SK-N-SH (cell line): ENCODE measurements at regions not wholly inside any gene's neighbourhood (a gene's known extent, or its start where the extent isn't known, plus 50 kb on each side); places are given as distances from the start of the nearest gene placed in this dataset.
A peak's percentile ranks its signal among the peaks of the same experiment; 100 is the strongest.

Experiments used
- CTCF ChIA-PET: fragments of 300-600, 350-600 bp; formaldehyde crosslinking; extraction: SDS; loops from one replicate; lab custom pipeline; 2021; lab: Yijun Ruan, JAX
- POLR2A ChIA-PET: fragments of 350-600 bp; sonication (Branson Sonifier 250); formaldehyde crosslinking; extraction: SDS; loops from one replicate; lab custom pipeline; 2020; ENCODE audit warnings: antibody characterized with exemption, inconsistent platforms; lab: Yijun Ruan, JAX
- DNase-seq: peaks from one replicate; pipeline ENCODE4 v3.0.0; 2012
- H2AFZ ChIP-seq: fragments of 200-600 bp; sonication (generic); 2 replicates; pipeline ENCODE4 v1.8.1; 2016; ENCODE audit warnings: antibody characterized with exemption, mild to moderate bottlenecking, low read depth
- H3F3A ChIP-seq: fragments of 200-600 bp; sonication (generic); replicated peaks from 2 replicates; pipeline ENCODE3; 2016; ENCODE audit warnings: antibody characterized with exemption, mild to moderate bottlenecking; ENCODE audit not compliant: insufficient read depth
- H3K27ac ChIP-seq, 2 experiments: fragments of 200-500 bp in 1 of 2; fragments of 200-600 bp in 1 of 2; sonication (Bioruptor generic) in 1 of 2; sonication (generic), shearing (Covaris generic) in 1 of 2; 2 replicates each; pipeline versions ENCODE4 v1.5.1 to v1.6.1; 2014 to 2016; ENCODE audit warnings: low read depth in 2 of 2, inconsistent platforms in 1 of 2, low read length in 1 of 2, mild to moderate bottlenecking in 1 of 2, mixed read lengths in 1 of 2
- H3K27me3 ChIP-seq: fragments of 200-600 bp; sonication (generic), shearing (Covaris generic); 2 replicates; pipeline ENCODE4 v1.6.1; 2016; ENCODE audit warnings: mixed run types; ENCODE audit not compliant: insufficient read depth
- H3K36me3 ChIP-seq, 2 experiments: fragments of 200-500 bp in 1 of 2; fragments of 200-600 bp in 1 of 2; sonication (Bioruptor generic) in 1 of 2; sonication (generic) in 1 of 2; replicated peaks in 1 of 2; 2 replicates each; pipeline versions ENCODE3 to v1.5.1; 2014 to 2016; ENCODE audit warnings: low read length in 1 of 2, mild to moderate bottlenecking in 1 of 2; ENCODE audit not compliant: insufficient read depth in 2 of 2, control insufficient read depth in 1 of 2
- H3K4me1 ChIP-seq, 2 experiments: fragments of 200-500 bp in 1 of 2; fragments of 200-600 bp in 1 of 2; sonication (Bioruptor generic) in 1 of 2; sonication (generic), shearing (Covaris generic) in 1 of 2; 2 replicates each; pipeline versions ENCODE4 v1.5.1 to v1.6.1; 2014 to 2016; ENCODE audit warnings: low read depth in 1 of 2, low read length in 1 of 2, mixed run types in 1 of 2; ENCODE audit not compliant: insufficient read depth in 2 of 2, control insufficient read depth in 1 of 2
- H3K4me2 ChIP-seq: fragments of 200-600 bp; sonication (generic), shearing (Covaris generic); 2 replicates; pipeline ENCODE4 v1.6.1; 2017; ENCODE audit warnings: mixed run types
- H3K4me3 ChIP-seq, 2 experiments: fragments of 200-500 bp in 1 of 2; fragments of 200-600 bp in 1 of 2; sonication (Bioruptor generic) in 1 of 2; sonication (generic), shearing (Covaris generic) in 1 of 2; 2 replicates each; pipeline versions ENCODE4 v1.5.1 to v1.8.1; 2014 to 2016; ENCODE audit warnings: low read depth in 2 of 2, inconsistent platforms in 1 of 2, low read length in 1 of 2, mild to moderate bottlenecking in 1 of 2, mixed read lengths in 1 of 2, moderate library complexity in 1 of 2
- H3K79me2 ChIP-seq: fragments of 200-600 bp; sonication (generic); 2 replicates; pipeline ENCODE4 v1.8.1; 2017; ENCODE audit warnings: mild to moderate bottlenecking; ENCODE audit not compliant: insufficient read depth
- H3K9ac ChIP-seq: fragments of 200-600 bp; sonication (generic); 2 replicates; pipeline ENCODE4 v1.6.1; 2017; ENCODE audit warnings: mixed run types
- H3K9me2 ChIP-seq: fragments of 200-600 bp; sonication (generic); 2 replicates; pipeline ENCODE4 v1.6.1; 2017; ENCODE audit warnings: mixed run types
- H3K9me3 ChIP-seq: fragments of 200-600 bp; sonication (generic); 2 replicates; pipeline ENCODE4 v1.6.1; 2017; ENCODE audit warnings: mixed run types, mild to moderate bottlenecking, moderate library complexity
- H4K20me1 ChIP-seq: fragments of 200-600 bp; sonication (generic); 2 replicates; pipeline ENCODE4 v1.6.1; 2017; ENCODE audit warnings: mild to moderate bottlenecking, mixed run types; ENCODE audit not compliant: insufficient read depth
- CHD2 ChIP-seq: fragments of 150-350 bp; IDR thresholded peaks from 2 replicates; pipeline ENCODE4 v1.6.1; 2018; ENCODE audit warnings: low read length; ENCODE audit not compliant: partially characterized antibody
- EP300 ChIP-seq, 2 experiments: IDR thresholded peaks; 2 replicates each; pipeline versions ENCODE4 v1.4.0 to v1.6.1; 2012; ENCODE audit warnings: borderline replicate concordance in 1 of 2, low read depth in 1 of 2, low read length in 1 of 2
- EZH2phosphoT487 ChIP-seq: fragments of 200-600 bp; sonication (generic); IDR thresholded peaks from 2 replicates; pipeline ENCODE4 v1.6.1; 2017; ENCODE audit warnings: low read depth, mixed run types, mild to moderate bottlenecking, antibody characterized with exemption, moderate library complexity, borderline replicate concordance
- FOSL2 ChIP-seq: IDR thresholded peaks from 2 replicates; pipeline ENCODE4 v1.4.0; 2012; ENCODE audit warnings: low read depth, mild to moderate bottlenecking, moderate library complexity, borderline replicate concordance
- FOXJ3 ChIP-seq: sonication (generic); formaldehyde crosslinking; IDR thresholded peaks from 2 replicates; pipeline ENCODE4 v1.5.1; 2020; ENCODE audit warnings: mild to moderate bottlenecking, missing genetic modification reagents
- GATA2 ChIP-seq: sonication (generic); formaldehyde crosslinking; IDR thresholded peaks from 2 replicates; pipeline ENCODE4 v1.5.0; 2020; ENCODE audit warnings: mild to moderate bottlenecking, missing genetic modification reagents
- JUND ChIP-seq: IDR thresholded peaks from 2 replicates; pipeline ENCODE4 v1.4.0; 2012
- MXI1 ChIP-seq: IDR thresholded peaks from 2 replicates; pipeline ENCODE4 v1.6.1; 2012; ENCODE audit warnings: mild to moderate bottlenecking, low read depth, low read length, improper control_type of control experiment
- NFIC ChIP-seq: IDR thresholded peaks from 2 replicates; pipeline ENCODE4 v1.4.0; 2012; ENCODE audit warnings: borderline replicate concordance
- NRF1 ChIP-seq: IDR thresholded peaks from 2 replicates; pipeline ENCODE4 v1.6.1; 2012; ENCODE audit warnings: low read depth, mild to moderate bottlenecking, low read length
- POLR2AphosphoS5 ChIP-seq: IDR thresholded peaks from 2 replicates; pipeline ENCODE4 v1.6.1; 2012; ENCODE audit warnings: low read depth, low read length
- RAD21 ChIP-seq: IDR thresholded peaks from 2 replicates; pipeline ENCODE4 v1.6.1; 2012; ENCODE audit warnings: mild to moderate bottlenecking, low read length
- RCOR1 ChIP-seq: fragments of 150-350 bp; IDR thresholded peaks from 2 replicates; pipeline ENCODE4 v1.6.1; 2017; ENCODE audit warnings: antibody characterized with exemption, low read length
- RFX5 ChIP-seq: IDR thresholded peaks from 2 replicates; pipeline ENCODE4 v1.6.1; 2012; ENCODE audit warnings: mild to moderate bottlenecking, improper control_type of control experiment, low read length
- RXRA ChIP-seq: IDR thresholded peaks from 2 replicates; pipeline ENCODE4 v1.4.0; 2012; ENCODE audit warnings: low read depth, mild to moderate bottlenecking, borderline replicate concordance
- SIN3A ChIP-seq: IDR thresholded peaks from 2 replicates; pipeline ENCODE4 v1.6.1; 2012; ENCODE audit warnings: low read depth, mild to moderate bottlenecking, low read length, moderate library complexity, borderline replicate concordance
- SMC3 ChIP-seq: IDR thresholded peaks from 2 replicates; pipeline ENCODE4 v1.6.1; 2012; ENCODE audit warnings: low read depth, low read length, improper control_type of control experiment
- TAF1 ChIP-seq: IDR thresholded peaks from 2 replicates; pipeline ENCODE4 v1.6.1; 2012; ENCODE audit warnings: low read depth, mild to moderate bottlenecking, low read length, moderate library complexity, borderline replicate concordance
- TCF12 ChIP-seq: IDR thresholded peaks from 2 replicates; pipeline ENCODE4 v1.4.0; 2012
- TEAD4 ChIP-seq: IDR thresholded peaks from 2 replicates; pipeline ENCODE4 v1.4.0; 2012; ENCODE audit warnings: mild to moderate bottlenecking, borderline replicate concordance; ENCODE audit not compliant: insufficient read depth
- WGBS: methylation state at CpG from one replicate; pipeline ENCODE4 v1.1.6; 2017; ENCODE audit warnings: low lambda C conversion rate; 5-methylcytosine and 5-hydroxymethylcytosine counted together
- TF ChIP-seq, protein P1 (sequence below): IDR thresholded peaks from 2 replicates; pipeline ENCODE4 v1.4.0; 2012; ENCODE audit warnings: low read depth
- TF ChIP-seq, protein P2 (sequence below): IDR thresholded peaks from 2 replicates; pipeline ENCODE4 v1.4.0; 2012; ENCODE audit warnings: low read depth, borderline replicate concordance
- TF ChIP-seq, protein P3 (sequence below): fragments of 150-350 bp; IDR thresholded peaks from 2 replicates; pipeline ENCODE4 v1.6.1; 2016; ENCODE audit warnings: mild to moderate bottlenecking, low read depth, low read length
- TF ChIP-seq, protein P4 (sequence below): fragments of 150-350 bp; IDR thresholded peaks from 2 replicates; pipeline ENCODE4 v1.6.1; 2017; ENCODE audit warnings: antibody characterized with exemption, low read length, low read depth, borderline replicate concordance
- TF ChIP-seq, protein P5 (sequence below): fragments of 200-600 bp; sonication (generic); IDR thresholded peaks from 2 replicates; pipeline ENCODE4 v1.6.1; 2017; ENCODE audit warnings: antibody characterized with exemption, mild to moderate bottlenecking, moderate library complexity
- TF ChIP-seq, protein P6 (sequence below): IDR thresholded peaks from 2 replicates; pipeline ENCODE4; 2012

DNA sequence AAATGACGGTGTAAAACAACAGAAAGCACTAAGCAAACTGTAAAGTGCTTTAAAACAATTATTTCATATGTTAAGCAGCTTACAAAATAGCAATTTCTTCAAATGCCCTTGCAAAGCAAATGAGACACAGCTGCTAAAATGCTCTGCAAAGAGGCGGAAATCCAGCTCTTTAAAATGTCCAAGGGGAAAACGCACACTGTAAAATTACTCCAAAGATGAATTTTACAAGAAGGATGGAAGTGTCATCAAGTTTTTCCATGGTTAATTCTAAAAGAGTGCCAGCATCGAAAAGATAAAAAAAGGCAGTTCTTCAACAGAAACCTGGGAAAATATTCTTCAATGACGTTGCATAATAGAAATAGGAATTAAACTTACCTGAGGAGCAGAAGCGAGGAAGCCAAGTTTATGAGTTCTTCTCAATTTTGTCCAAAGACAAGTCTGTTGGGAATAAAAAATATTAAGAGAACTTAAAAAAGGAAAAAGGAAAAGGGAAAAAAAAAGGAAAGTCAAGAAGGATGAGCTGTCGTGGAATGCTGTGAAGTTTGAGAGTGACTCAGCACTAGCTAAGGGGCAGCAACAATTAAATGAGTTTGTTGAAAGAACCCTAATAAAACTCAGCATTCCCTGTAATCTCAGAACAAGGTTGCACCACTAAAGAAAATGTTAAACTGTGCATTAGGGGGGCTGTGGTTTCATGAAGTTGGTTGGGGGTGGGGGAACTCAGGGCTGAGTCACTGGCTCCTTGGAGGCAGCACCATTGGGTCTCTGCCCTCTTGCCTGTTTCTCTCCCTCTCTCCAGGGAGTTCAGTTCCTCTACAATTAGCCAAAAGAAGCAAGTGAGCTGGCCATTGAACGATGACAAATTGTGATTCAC is 64.2 kb upstream of the BLID start:
- CTCF ChIA-PET = interaction anchor here (0.9 to 3.7 kb wide), 2 partner anchors 9 to 23 kb away, joined by 3 to 16 read pairs; no protein-coding TSS in a partner anchor
- no peak for DNase-seq
- TF ChIP-seq NFIC (peak; percentile 84; the same call in 1 of the 2 replicates), JUND (peak; percentile 90), MXI1 (no peak), NRF1 (no peak), RCOR1 (no peak), RAD21 (no peak), EP300 (IDR thresholded peaks at IDR 0.05; ENCODE audit: borderline replicate concordance in 1 of 2, low read depth in 1 of 2, low read length in 1 of 2) (peak in 1 of 2 experiments; percentile 96; a peak in 2 of 4 replicates), CHD2 (no peak), SMC3 (no peak), TCF12 (peak; percentile 89), RFX5 (no peak), TEAD4 (peak; percentile 86), POLR2AphosphoS5 (peak; percentile 94), SIN3A (peak; percentile 85; the same call in 1 of the 2 replicates), TAF1 (peak; percentile 78), FOXJ3 (CRISPR knock-in tag) (no peak), GATA2 (CRISPR knock-in tag) (no peak), EZH2phosphoT487 (no peak), RXRA (peak; percentile 84; the same call in 1 of the 2 replicates), FOSL2 (peak; percentile 94)
- TF ChIP-seq, protein P1, sequence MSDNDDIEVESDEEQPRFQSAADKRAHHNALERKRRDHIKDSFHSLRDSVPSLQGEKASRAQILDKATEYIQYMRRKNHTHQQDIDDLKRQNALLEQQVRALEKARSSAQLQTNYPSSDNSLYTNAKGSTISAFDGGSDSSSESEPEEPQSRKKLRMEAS = peak; percentile 37; the same call in 1 of the 2 replicates
- TF ChIP-seq, protein P2, sequence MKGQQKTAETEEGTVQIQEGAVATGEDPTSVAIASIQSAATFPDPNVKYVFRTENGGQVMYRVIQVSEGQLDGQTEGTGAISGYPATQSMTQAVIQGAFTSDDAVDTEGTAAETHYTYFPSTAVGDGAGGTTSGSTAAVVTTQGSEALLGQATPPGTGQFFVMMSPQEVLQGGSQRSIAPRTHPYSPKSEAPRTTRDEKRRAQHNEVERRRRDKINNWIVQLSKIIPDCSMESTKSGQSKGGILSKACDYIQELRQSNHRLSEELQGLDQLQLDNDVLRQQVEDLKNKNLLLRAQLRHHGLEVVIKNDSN = no peak
- TF ChIP-seq, protein P3, sequence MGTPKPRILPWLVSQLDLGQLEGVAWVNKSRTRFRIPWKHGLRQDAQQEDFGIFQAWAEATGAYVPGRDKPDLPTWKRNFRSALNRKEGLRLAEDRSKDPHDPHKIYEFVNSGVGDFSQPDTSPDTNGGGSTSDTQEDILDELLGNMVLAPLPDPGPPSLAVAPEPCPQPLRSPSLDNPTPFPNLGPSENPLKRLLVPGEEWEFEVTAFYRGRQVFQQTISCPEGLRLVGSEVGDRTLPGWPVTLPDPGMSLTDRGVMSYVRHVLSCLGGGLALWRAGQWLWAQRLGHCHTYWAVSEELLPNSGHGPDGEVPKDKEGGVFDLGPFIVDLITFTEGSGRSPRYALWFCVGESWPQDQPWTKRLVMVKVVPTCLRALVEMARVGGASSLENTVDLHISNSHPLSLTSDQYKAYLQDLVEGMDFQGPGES = no peak
- TF ChIP-seq, protein P4, sequence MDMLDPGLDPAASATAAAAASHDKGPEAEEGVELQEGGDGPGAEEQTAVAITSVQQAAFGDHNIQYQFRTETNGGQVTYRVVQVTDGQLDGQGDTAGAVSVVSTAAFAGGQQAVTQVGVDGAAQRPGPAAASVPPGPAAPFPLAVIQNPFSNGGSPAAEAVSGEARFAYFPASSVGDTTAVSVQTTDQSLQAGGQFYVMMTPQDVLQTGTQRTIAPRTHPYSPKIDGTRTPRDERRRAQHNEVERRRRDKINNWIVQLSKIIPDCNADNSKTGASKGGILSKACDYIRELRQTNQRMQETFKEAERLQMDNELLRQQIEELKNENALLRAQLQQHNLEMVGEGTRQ = no peak
- TF ChIP-seq, protein P5, sequence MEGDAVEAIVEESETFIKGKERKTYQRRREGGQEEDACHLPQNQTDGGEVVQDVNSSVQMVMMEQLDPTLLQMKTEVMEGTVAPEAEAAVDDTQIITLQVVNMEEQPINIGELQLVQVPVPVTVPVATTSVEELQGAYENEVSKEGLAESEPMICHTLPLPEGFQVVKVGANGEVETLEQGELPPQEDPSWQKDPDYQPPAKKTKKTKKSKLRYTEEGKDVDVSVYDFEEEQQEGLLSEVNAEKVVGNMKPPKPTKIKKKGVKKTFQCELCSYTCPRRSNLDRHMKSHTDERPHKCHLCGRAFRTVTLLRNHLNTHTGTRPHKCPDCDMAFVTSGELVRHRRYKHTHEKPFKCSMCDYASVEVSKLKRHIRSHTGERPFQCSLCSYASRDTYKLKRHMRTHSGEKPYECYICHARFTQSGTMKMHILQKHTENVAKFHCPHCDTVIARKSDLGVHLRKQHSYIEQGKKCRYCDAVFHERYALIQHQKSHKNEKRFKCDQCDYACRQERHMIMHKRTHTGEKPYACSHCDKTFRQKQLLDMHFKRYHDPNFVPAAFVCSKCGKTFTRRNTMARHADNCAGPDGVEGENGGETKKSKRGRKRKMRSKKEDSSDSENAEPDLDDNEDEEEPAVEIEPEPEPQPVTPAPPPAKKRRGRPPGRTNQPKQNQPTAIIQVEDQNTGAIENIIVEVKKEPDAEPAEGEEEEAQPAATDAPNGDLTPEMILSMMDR = no peak
- TF ChIP-seq, protein P6, sequence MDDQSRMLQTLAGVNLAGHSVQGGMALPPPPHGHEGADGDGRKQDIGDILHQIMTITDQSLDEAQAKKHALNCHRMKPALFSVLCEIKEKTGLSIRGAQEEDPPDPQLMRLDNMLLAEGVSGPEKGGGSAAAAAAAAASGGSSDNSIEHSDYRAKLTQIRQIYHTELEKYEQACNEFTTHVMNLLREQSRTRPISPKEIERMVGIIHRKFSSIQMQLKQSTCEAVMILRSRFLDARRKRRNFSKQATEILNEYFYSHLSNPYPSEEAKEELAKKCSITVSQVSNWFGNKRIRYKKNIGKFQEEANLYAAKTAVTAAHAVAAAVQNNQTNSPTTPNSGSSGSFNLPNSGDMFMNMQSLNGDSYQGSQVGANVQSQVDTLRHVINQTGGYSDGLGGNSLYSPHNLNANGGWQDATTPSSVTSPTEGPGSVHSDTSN = peak; percentile 78

More for the DNA sequence above, 64.2 kb upstream of the BLID start:
- H3K79me2 ChIP-seq = peaks cover 88% of the 10 kb centered on the region
- H3K36me3 ChIP-seq = peaks cover 3 to 41% of the 10 kb centered on the region in 2 experiments
- no peaks in the 10 kb centered on the region for H3K9me2 ChIP-seq
- no peaks in the 10 kb centered on the region for H4K20me1 ChIP-seq
- H3K9ac ChIP-seq = peak overlapping the region; percentile 90
- WGBS = 4% methylated on average over 8 of the region's 8 CpGs
- H3K27me3 ChIP-seq = no peaks in the 10 kb centered on the region
- H2AFZ ChIP-seq = no peak overlapping the region
- H3K27ac ChIP-seq = peak overlapping the region; percentile 87 to 96
- H3K4me2 ChIP-seq = peak overlapping the region; percentile 72
- H3K4me1 ChIP-seq = peaks cover 0 to 22% of the 10 kb centered on the region in 2 experiments; a peak in 3 of 4 replicates
- H3K9me3 ChIP-seq = no peaks in the 10 kb centered on the region
- POLR2A ChIA-PET = no interaction called here
- peaks cover 77% of the 10 kb centered on the region for H3F3A ChIP-seq
- H3K4me3 ChIP-seq = peak overlapping the region; percentile 56 to 70; a peak in 3 of 4 replicates
